Stimulated activated naive CD8-positive, alpha-beta T cell treated with anti-CD3 and anti-CD28 coated beads, Interleukin-15, amount 100 ng/mL, for 72 hours (primary cell): ENCODE measurements at regions not wholly inside any gene's neighbourhood (a gene's known extent, or its start where the extent isn't known, plus 50 kb on each side); places are given as distances from the start of the nearest gene placed in this dataset.
"Not testable (repeated sequence)": the region's sequence is repeated elsewhere in the genome, so short reads cannot be mapped to it uniquely, and the experiment has no call there.

Source experiments
- ATAC-seq: fragments of 150-1000 bp; cut with Tn5 transposase; 2 replicates; pipeline ENCODE4 v1.10.0; 2021; ENCODE audit warnings: mild to moderate bottlenecking, moderate library complexity
- DNase-seq, 2 donors: peaks; one replicate each; pipeline ENCODE4 v3.0.0; 2021 to 2022
- H3K27ac Mint-ChIP-seq, 2 donors: one replicate each; pipeline ENCODE4 v1.8.0; 2022; ENCODE audit warnings: mild to moderate bottlenecking in 2 of 2, mixed read lengths in 2 of 2, moderate library complexity in 2 of 2
- H3K27me3 Mint-ChIP-seq: one replicate; pipeline ENCODE4 v1.8.0; 2022; ENCODE audit warnings: mixed read lengths
- H3K4me1 Mint-ChIP-seq: one replicate; pipeline ENCODE4 v1.8.0; 2022; ENCODE audit warnings: mild to moderate bottlenecking, mixed read lengths
- H3K4me3 Mint-ChIP-seq, 2 donors: one replicate each; pipeline ENCODE4 v1.8.0; 2022; ENCODE audit warnings: mild to moderate bottlenecking in 2 of 2, mixed read lengths in 2 of 2, moderate library complexity in 1 of 2
- H3K9me3 Mint-ChIP-seq, 2 donors: one replicate each; pipeline ENCODE4 v1.8.0; 2022; ENCODE audit warnings: mixed read lengths in 2 of 2

DNA sequence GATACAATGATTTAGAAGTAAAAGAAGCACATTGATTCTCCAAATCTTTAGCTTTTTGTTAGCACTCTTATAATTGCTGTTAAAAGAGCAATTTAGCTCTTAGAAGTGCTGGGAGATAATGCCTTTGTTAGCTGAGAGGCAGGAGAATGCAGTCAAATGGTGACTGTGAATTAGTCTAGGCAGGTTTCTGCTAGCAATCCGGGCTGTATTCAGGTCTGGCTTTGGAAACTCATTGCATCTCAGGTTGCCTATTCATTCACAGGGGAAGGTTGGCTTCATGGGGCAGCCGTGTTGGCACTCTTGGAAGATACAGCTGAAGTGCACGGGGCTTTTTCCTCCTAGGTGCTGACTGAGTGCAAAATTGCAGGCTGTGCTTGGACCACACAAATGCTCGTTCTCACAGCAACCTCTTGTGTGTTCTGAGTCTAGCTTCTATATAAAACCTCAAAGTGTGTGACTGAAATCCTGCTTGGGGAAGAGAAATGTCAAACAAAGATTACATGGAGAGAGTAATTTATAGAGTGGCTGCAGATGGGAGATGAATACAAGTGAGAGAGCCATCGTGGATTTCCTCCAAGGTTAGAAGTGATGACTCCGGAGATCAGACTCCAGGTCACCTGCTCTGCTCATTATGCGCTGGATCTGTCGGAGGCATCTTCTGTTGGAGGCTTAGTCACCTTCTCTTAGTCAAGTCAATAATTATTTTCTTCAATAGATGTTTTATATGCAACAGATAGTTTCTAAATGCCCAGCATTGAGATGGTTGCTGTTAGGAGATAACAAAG lies 167.8 kb downstream of the PMAIP1 start:
- no peak for ATAC-seq
- H3K9me3 Mint-ChIP-seq, result no peaks in the 10 kb centered on the region

DNA sequence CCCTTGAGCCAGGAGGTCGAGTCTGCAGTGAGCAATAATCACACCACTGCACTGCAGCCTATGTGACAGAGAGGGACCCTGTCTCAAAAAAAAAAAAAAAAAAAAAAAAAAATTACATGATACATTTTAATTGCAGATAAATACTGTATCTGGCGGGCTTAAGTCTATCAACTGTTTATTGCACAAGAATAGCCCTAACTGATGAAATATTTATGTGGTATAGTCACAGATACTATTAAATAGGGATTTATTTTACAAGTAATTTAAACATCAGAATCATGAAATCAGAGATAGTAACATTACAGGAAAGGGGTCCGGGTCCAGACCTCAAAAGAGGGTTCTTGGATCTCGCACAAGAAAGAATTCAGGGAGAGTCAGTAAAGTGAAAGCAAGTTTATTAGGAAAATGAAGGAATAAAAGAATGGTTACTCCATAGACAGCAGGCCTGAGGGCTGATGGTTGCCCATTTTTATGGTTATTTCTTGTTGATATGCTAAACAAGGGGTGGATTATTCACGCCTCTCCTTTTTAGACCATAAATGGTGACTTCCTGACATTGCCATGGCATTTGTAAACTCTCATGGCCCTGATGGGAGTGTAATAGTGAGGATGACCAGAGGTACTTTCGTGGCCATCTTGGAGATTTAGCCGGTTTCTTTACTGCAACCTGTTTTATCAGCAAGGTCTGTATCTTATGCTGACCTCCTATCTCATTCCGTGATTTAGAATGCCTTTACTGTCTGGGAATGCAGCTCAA lies 166.6 kb downstream of the PMAIP1 start:
- ATAC-seq, result no peak
- Mint-ChIP-seq H3K4me3 (no peak overlapping the region), H3K27ac (no peak overlapping the region), H3K4me1 (no peaks in the 10 kb centered on the region), H3K27me3 (no peaks in the 10 kb centered on the region), H3K9me3 (no peaks in the 10 kb centered on the region)
- DNase-seq, result no peak

More for the DNA sequence above, 167.8 kb downstream of the PMAIP1 start:
- Mint-ChIP-seq H3K27ac (peak overlapping the region in 1 of 2 donors; percentile 21), H3K4me1 (no peaks in the 10 kb centered on the region), H3K27me3 (no peaks in the 10 kb centered on the region), H3K4me3 (no peak overlapping the region)
- no peak for DNase-seq

DNA sequence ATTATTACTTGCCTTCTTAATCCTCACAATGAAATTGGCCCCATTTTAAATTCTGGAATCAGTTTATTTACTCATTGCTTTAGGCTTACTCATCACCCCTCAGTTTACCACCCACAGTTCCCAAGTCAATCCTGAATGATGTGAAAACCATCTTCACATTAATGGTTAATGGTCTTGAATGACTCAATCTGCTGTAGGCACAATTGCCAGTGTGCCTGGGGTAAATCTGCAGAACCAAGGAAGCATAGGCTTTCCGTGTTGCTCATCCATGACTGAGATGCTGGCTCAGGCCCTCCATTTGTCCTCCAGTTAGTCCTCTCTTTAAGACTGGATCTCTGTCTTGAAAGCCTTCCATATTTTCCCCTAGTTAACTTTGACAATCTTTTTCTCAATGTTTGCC lies 164.5 kb downstream of the PMAIP1 start:
- DNase-seq, result no peak

DNA sequence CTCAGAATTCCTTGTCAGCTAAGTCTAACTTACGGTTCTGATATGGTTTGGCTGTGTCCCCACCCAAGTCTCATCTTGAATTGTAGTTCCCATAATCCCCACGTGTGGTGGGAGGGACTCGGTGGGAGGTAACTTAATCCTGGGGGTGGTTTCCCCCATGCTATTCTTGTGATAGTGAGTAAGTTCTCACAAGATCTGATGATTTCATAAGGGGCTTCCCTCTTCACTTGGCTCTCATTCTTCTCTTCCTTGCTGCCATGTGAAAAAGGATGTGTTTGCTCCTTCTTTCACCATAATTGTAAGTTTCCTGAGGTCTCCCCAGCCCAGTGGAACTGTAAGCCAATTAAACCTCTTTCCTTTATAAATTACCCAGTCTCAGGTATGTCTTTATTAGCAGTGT lies 163.0 kb downstream of the PMAIP1 start:
- H3K9me3 Mint-ChIP-seq, ATAC-seq, H3K4me3 Mint-ChIP-seq, H3K27me3 Mint-ChIP-seq, H3K4me1 Mint-ChIP-seq, DNase-seq, H3K27ac Mint-ChIP-seq: not testable (repeated sequence)

More for the DNA sequence above, 164.5 kb downstream of the PMAIP1 start:
- Mint-ChIP-seq H3K9me3 (no peaks in the 10 kb centered on the region), H3K27ac (no peak overlapping the region), H3K27me3 (no peaks in the 10 kb centered on the region), H3K4me3 (no peak overlapping the region), H3K4me1 (no peaks in the 10 kb centered on the region)
- ATAC-seq, result no peak

DNA sequence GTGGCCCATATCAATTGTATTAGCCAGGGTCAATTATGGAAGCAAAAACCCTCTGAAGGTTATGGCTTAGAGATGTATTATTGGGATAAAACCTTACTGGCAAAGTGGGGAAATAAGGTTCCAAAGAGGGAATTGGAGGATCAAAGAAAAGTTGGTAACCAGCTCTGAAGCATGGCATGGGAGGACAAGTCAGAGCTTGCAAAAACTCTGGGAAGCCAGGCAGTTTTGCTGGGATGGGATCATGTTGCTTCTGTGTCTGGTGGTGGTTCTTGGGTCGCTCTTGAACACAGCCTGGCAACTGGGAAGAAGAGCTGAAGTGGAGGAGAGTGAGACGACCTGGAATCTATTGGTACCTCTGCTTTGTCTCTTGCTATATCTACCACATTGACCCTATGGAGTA lies 162.6 kb downstream of the PMAIP1 start:
- ATAC-seq, result no peak

DNA sequence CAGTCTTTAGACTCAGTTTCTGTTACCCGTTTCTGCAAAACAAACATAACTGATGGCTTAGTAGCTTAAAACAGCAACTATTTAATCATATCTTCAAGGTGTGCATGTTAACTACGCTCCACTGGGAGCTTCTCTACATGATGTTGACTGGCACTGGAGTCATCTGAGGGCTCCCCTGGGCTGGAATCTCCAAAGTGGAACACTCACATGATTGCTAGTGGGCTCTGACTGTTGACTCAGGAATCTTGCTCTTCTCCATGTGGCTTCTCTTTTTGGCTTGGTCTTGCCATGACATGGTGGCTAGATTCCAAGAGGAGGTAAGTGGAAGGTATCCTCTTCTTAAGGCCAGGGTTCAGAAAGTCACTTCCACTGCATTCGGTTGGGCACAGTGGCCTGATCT lies 160.8 kb downstream of the PMAIP1 start:
- no peak overlapping the region for H3K27ac Mint-ChIP-seq
- no peak for ATAC-seq
- DNase-seq, result no peak
- H3K27me3 Mint-ChIP-seq, result no peaks in the 10 kb centered on the region
- H3K4me1 Mint-ChIP-seq, result no peaks in the 10 kb centered on the region
- H3K4me3 Mint-ChIP-seq, result no peak overlapping the region
- H3K9me3 Mint-ChIP-seq, result peaks cover 4 to 12% of the 10 kb centered on the region in 2 donors

More for the DNA sequence above, 162.6 kb downstream of the PMAIP1 start:
- Mint-ChIP-seq H3K4me3 (no peak overlapping the region), H3K4me1 (no peaks in the 10 kb centered on the region), H3K9me3 (peaks cover 4 to 6% of the 10 kb centered on the region in 2 donors), H3K27me3 (no peaks in the 10 kb centered on the region), H3K27ac (no peak overlapping the region)
- no peak for DNase-seq

DNA sequence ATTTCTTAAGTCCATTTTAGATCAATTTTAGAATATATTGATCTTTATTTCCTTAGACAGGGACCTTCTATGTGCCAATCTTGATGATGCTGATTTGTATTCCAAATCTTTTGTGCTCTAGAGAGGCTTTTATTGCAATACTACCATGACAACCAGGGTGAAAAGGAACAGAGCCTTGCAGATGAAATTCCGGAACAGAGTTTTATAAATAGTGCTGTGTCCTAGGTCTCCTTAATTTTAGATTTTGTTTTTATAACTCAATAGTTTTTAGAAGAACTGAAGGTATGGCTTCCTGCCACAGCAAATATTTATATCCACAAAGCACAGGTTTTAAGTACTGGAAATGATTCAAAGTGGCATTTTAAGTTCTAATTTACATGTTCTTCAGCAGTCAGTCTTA lies 160.2 kb downstream of the PMAIP1 start:
- no peaks in the 10 kb centered on the region for H3K4me1 Mint-ChIP-seq
- DNase-seq, result no peak
- H3K9me3 Mint-ChIP-seq, result peaks cover 4 to 12% of the 10 kb centered on the region in 2 donors
- no peak overlapping the region for H3K27ac Mint-ChIP-seq
- ATAC-seq, result no peak
- no peak overlapping the region for H3K4me3 Mint-ChIP-seq
- no peaks in the 10 kb centered on the region for H3K27me3 Mint-ChIP-seq

DNA sequence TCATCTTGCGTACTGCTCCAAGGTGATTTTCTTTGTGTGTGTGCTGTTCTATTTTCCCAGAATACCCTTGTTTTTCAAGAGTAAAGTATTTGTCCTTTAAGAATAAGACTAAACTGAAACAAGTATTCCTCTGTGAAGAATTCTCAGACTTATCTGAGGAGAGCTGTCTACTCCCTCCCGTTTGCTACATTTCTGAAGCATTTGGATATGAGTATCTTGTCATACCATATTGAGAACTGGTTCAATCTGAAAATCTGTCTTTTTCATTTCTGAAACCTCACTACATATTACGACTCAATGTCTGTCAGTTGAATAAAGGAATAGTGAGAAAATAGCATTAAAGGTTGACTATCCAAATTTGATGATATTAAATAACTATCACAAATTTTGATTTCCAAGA lies 159.4 kb downstream of the PMAIP1 start:
- no peak overlapping the region for H3K27ac Mint-ChIP-seq
- H3K4me3 Mint-ChIP-seq, result no peak overlapping the region
- ATAC-seq (no peak), DNase-seq (no peak)
- no peaks in the 10 kb centered on the region for H3K4me1 Mint-ChIP-seq
- peaks cover 4 to 12% of the 10 kb centered on the region in 2 donors for H3K9me3 Mint-ChIP-seq
- no peaks in the 10 kb centered on the region for H3K27me3 Mint-ChIP-seq

DNA sequence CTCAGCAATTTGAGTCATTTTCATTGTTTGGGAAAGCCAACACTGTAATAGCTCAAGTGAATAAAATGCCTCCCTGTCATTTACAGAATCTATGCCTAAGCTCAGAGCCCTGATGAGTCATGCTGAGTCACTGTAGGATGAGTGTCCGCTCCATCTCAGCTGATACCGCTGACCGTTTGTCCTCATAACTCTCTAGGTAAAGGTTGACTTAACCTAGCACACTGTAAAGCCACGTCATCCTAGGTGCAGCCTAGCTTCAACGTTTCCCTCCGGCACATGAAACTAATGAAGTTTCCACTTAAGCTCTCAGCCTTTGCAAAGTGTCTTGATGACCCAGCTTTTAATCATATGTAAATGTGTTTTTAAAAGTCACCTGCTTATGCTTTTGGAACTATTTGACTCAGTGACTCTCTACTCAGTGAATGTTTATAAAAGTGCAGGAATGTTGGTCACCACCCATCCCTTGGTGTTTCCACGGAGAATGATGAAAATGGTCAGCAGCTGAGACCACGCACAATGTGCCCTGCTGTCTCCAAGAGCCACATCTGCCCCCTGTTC lies 154.0 kb downstream of the PMAIP1 start:
- Mint-ChIP-seq H3K9me3 (peaks cover 4 to 12% of the 10 kb centered on the region in 2 donors), H3K27ac (no peak overlapping the region), H3K27me3 (peaks cover 7% of the 10 kb centered on the region), H3K4me3 (no peak overlapping the region), H3K4me1 (no peaks in the 10 kb centered on the region)
- no peak for DNase-seq
- no peak for ATAC-seq

DNA sequence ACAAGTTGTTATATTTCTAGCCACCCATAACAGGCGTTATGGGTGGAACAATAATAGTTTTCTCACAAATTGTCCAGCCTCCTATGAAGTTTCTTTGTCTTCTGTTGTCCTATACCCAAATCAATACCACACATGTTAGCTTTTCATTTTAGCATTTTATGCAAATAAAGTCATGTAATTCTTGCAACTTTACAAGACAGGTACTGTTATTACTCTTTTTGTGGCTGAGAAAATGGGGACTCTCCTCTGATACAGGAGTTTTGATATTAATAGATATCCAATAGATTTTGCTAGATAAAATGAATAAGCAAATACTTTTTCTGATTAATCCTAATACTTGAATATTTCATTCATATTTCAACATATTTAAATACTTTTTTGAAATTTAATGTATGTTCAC lies 151.0 kb downstream of the PMAIP1 start:
- ATAC-seq (no peak), DNase-seq (no peak)
- no peaks in the 10 kb centered on the region for H3K9me3 Mint-ChIP-seq
- H3K4me3 Mint-ChIP-seq, result no peak overlapping the region
- H3K27me3 Mint-ChIP-seq, result peaks cover 7% of the 10 kb centered on the region
- no peaks in the 10 kb centered on the region for H3K4me1 Mint-ChIP-seq
- no peak overlapping the region for H3K27ac Mint-ChIP-seq

DNA sequence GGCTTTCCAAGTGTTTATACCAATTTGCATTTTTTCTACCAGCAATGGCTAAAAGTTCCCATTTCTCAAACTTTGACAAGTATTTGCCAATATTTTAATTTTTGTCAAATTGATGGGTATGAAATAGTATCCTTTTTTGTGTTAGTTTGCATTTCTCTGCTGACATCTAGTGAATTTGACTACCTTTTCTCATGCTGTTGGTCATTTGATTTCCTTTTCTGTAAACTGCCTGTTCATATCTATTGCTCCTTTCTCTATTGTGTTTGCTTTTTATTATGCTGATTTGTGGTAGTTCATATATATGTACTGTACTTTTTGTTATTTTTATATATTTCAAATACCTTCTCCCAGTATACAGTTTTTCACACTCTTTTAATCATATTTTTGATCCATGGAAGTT lies 149.4 kb downstream of the PMAIP1 start:
- H3K4me1 Mint-ChIP-seq, result no peaks in the 10 kb centered on the region

DNA sequence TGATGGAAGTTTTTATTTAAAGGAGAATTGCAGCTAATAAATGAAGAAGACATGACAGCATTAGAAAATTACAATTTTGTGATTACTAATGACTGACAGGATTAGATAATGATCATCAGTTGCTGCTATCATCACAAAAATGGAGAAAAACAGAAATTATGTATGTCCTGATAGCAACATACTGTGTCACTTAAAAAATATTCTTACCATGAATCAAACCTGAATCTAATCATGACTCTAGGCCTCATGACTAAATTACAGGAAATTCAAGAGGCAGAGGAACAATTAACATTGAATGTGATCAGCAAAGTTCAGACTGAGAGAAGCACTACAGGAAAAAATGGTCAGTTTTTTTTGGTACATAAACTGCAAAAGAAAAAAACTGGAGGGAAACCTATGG lies 147.8 kb downstream of the PMAIP1 start:
- no peak for DNase-seq
- H3K4me1 Mint-ChIP-seq, result no peaks in the 10 kb centered on the region
- ATAC-seq, result no peak

More for the DNA sequence above, 149.4 kb downstream of the PMAIP1 start:
- DNase-seq (no peak), ATAC-seq (no peak)
- H3K4me3 Mint-ChIP-seq, result no peak overlapping the region
- no peak overlapping the region for H3K27ac Mint-ChIP-seq
- H3K9me3 Mint-ChIP-seq, result no peaks in the 10 kb centered on the region
- peaks cover 7% of the 10 kb centered on the region for H3K27me3 Mint-ChIP-seq

DNA sequence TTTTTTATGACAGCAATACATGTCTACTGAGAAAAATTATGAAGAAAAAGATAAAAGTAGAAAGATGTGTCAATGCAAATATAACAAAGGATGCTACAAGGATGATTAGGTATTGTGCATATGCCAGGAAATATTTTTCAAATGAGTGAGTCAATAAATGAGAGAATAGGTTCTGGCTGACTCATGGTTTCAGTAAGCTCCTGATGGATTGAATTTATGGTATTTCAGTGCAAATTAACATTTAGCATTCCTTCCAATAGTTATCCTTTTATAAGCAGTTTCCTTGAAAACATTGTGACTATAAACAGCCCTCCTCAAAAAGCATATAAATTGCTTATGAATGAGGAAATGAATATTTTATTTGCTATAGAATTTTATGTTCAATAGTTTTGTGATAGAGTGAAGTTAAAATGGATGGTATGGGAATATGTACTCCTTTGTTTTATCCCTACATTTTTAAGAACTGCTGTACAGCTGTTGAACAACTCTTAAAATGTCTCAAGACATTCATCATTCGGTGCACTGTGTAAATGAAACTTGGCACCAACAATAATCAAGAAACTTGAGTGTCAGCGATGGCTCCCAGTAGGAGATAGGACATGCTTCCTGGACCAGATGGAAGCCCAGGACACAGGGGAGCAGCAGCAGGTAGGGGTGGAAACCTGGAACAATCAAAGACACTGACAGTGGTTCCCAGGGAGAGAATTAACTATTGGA lies 144.7 kb downstream of the PMAIP1 start:
- no peaks in the 10 kb centered on the region for H3K9me3 Mint-ChIP-seq
- peaks cover 8% of the 10 kb centered on the region for H3K27me3 Mint-ChIP-seq
- H3K4me1 Mint-ChIP-seq, result no peaks in the 10 kb centered on the region
- H3K4me3 Mint-ChIP-seq, result no peak overlapping the region
- DNase-seq, result no peak
- H3K27ac Mint-ChIP-seq, result no peak overlapping the region
- no peak for ATAC-seq

More for the DNA sequence above, 147.8 kb downstream of the PMAIP1 start:
- H3K9me3 Mint-ChIP-seq, result no peaks in the 10 kb centered on the region
- no peak overlapping the region for H3K27ac Mint-ChIP-seq
- H3K4me3 Mint-ChIP-seq, result no peak overlapping the region
- no peaks in the 10 kb centered on the region for H3K27me3 Mint-ChIP-seq

DNA sequence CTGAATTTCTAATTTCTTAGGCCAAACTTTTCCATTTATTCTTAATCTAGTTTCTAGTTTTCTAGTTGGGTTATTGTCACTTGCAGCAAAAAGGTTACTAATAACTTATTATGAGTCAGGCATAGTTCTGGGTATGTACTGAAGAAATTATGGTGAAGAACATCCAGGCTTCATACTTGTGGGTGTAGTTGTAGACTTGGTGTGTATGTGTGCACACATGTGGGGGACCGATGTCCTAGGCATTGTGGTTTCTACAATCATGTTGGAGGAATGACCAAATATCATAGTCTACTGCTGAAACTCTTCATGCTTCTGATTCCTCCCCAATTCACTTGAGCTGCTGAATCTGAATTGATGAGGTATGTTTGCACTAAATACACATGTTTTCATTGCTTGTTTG lies 141.2 kb downstream of the PMAIP1 start:
- Mint-ChIP-seq H3K27ac (no peak overlapping the region), H3K27me3 (peaks cover 8% of the 10 kb centered on the region), H3K4me1 (no peaks in the 10 kb centered on the region), H3K4me3 (no peak overlapping the region), H3K9me3 (no peaks in the 10 kb centered on the region)
- DNase-seq (no peak), ATAC-seq (no peak)

DNA sequence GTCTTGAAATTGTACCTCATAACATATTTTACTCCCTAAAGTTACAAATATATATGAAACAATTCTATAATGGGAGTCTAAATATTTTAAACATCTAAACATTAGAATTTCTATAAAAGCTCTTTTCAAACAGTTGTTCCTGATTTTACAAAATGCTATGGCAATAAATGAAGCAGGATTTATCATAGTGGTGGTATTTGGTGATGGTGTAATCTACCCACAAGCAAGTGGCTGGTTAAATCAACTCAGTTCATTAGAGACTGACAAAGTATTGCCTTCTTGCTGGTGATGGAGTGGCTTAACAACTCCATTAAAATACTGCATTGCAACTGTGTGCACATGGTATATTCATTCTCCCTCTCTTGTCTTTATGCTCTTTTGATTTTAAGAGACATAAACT lies 138.9 kb downstream of the PMAIP1 start:
- Mint-ChIP-seq H3K9me3 (no peaks in the 10 kb centered on the region), H3K4me1 (no peaks in the 10 kb centered on the region), H3K27ac (no peak overlapping the region), H3K27me3 (peaks cover 8% of the 10 kb centered on the region), H3K4me3 (no peak overlapping the region)
- ATAC-seq (no peak), DNase-seq (no peak)
